HTR-8/SVneo (cell line): ENCODE measurements at regions not wholly inside any gene's neighbourhood (a gene's known extent, or its start where the extent isn't known, plus 50 kb on each side); places are given as distances from the start of the nearest gene placed in this dataset.
"Not testable (repeated sequence)": the region's sequence is repeated elsewhere in the genome, so short reads cannot be mapped to it uniquely, and the experiment has no call there.

Source experiments
- DNase-seq: peaks from one replicate; pipeline ENCODE4 v3.0.0; 2011; ENCODE audit warnings: low spot score, mixed read lengths; ENCODE audit not compliant: insufficient read length
- FAIRE-seq: peaks from 2 replicates; lab custom pipeline; 2011; peaks lifted over from hg19 to GRCh38; lab: Jason Lieb, UNC

DNA sequence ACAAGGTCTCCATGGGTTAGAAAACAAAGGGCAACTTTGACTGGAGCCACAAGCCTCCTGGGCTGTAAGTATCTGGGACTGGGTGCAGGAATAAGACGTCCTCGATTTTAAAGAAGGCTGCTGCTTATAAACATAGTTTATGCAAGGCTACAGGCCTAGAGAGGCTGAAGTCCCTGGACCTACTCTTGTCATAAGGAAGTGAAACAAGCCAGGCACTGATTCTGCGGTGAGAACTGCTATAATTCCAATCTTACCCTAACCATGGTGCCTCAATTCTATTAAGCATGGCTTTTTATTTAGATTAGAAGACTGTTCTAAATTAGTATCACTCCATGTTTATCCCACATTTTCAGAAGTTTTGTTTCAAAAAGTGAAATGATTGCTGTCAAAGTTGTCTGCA, 777.6 kb downstream of the PLOD2 start:
- DNase-seq: no peak
- no peak for FAIRE-seq

DNA sequence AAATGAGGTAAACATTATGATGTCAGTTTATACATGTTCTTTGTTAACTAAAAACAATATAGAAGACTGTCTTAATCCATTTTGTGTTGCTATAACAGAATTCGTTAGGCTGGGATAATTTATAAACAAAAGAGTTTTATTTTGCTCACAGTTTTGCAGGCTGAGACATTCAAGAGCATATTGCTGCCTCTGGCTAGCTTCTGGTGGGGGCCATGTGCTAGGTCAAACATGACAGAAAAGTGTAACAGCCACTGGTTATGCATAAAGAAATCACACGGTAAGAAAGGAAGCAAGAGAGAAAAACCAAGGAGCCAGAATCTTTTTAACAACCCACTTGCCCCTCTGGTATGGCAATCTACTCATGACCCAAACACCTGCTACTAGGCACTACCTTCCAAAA, 776.7 kb downstream of the PLOD2 start:
- FAIRE-seq: no peak

DNA sequence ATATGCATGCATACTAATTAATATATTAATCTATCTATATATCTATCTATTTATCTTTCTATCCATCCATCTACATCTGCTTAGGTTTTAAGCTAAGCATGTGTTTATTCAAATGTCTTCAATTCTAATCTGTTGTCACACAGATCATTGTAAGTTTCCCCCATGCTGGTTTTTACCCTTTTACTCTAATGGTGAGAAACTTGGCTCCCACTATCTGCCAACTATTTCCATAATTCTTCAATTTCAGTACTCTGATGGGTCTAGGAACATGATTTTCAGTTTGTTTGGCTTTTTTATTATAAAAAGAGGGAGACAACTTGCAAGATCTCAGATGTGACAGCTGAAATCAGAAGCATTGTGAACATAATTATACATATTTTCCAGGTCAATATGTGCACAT, 773.8 kb downstream of the PLOD2 start:
- FAIRE-seq (no peak), DNase-seq (no peak)

More for the DNA sequence above, 776.7 kb downstream of the PLOD2 start:
- no peak for DNase-seq

DNA sequence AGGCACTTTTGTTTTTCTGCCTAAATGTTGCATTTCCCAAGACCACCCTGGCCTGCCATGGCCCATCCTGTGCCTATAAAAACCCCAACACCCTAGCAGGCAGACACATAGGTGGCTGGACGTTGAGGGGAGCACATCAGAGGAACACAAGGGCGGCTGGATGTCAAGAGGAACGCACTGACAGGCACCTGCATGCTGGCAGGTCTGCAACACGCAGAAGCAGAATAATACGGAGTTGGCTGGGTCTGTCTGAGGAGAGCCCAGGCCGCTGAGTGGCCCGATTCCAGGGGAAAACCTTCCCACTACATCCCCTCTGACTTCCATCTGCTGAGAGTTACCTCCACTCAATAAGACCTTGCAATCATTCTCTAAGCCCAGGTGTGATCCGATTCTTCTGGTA, 765.6 kb downstream of the PLOD2 start:
- DNase-seq: no peak
- no peak for FAIRE-seq

DNA sequence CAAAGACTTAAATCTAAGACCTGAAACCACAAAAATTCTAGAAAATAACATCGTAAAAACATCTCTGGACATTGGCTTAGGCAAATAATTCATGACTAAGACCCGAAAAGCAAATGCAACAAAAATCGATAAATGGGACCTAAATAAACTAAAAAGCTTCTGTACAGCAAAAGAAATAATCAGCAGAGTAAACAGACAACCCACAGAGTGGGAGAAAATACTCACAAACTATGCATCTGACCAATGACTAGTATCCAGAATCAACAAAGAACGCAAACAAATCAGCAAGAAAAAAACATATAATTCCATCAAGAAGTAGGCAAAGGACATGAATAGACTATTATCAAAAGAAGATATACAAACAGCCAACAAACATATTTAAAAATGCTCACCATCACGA, 749.4 kb downstream of the PLOD2 start:
- DNase-seq: no peak
- FAIRE-seq: no peak

DNA sequence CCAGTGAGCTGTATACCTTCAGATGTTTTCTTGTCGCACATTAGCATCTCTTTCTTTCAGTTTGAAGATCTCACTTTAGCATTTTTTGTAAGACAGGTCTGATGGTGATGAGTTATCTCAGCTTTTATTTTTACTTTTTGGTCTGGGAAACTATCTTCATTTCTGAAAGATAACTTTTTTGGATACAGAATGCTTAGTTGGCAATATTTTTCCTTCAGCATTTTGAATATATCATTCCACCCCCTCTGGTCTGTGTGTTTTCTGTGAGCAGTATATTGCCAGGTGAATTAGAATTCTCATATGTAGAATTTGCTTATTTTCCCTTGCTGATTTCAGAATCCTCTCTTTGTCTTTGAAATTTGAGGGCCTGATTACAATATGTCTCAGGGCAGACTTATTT, 743.3 kb downstream of the PLOD2 start:
- DNase-seq (no peak), FAIRE-seq (no peak)

DNA sequence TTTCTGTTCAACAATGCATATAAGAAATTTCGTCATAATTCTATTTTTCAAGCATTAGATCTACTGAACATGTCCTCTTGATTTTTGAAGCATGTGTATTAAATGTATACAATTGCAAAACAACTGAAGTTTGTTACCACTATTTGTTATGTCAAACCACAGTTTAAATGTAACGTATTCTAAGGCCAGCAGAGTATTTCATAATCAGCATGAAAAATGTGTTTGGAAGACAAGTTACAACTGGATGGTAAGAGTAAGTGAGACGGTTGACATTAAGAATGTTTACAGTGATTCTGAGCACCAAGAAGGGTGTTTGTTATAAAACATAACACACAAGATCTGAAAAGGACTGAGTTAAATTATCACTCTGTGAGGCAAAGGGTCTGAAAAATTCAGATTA, 738.4 kb downstream of the PLOD2 start:
- FAIRE-seq (no peak), DNase-seq (no peak)

DNA sequence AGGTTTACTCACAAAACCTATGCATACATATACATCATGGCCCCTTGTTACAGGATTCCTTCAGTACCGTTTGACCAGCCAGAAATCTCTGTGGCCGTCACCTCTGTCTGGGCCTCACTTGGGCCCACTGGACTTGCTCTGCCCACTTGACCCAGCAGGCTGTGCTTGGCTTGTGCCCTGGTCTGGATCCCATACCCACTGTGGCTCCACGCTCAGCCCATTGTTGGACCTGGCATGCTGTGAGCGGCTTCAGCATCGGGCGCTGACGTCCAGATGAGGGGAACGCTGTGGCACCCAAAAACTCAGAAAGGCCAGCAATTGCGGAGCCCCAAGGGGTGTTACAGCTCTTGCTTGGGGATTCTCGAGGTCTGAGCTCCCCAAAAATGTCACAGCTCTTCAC, 733.6 kb downstream of the PLOD2 start:
- DNase-seq (no peak), FAIRE-seq (no peak)

DNA sequence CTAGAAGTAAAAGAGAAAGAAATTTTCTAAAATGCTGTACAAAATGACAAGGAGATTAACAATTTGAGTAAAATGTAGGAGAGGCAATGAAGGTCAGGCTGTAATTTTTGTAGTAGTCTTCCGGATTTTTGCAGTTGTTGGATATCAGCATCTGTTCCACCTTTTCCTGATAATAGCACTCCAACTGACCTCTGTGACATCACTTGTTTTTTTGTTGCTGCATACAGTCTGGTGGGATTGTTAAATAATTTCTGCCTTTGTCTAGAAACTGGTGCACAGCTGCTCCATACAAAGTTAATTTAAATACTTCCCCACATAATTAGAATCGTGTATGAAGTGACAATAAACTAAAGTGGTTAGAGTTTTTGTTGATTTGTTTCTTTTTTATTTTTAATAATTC, 731.4 kb downstream of the PLOD2 start:
- DNase-seq (no peak), FAIRE-seq (no peak)

DNA sequence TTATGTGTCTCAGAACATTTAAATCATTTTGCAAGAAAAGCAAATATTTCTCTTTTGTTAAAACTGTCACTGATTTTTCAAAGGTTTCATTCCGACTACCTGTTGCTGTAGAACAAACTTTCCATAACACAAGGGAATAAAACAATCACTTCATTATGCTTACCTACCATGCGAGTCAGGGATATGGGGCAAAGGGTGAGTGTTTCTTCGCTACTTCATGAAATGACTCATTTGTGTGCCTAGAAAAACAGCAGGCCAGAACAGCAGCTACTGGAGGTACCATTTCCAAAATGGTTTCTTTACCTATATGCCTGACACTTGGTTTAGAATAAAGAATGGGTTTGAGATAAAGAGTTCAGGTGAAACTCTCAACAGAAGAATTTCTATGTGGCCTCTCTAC, 712.5 kb downstream of the PLOD2 start:
- DNase-seq: no peak
- no peak for FAIRE-seq

DNA sequence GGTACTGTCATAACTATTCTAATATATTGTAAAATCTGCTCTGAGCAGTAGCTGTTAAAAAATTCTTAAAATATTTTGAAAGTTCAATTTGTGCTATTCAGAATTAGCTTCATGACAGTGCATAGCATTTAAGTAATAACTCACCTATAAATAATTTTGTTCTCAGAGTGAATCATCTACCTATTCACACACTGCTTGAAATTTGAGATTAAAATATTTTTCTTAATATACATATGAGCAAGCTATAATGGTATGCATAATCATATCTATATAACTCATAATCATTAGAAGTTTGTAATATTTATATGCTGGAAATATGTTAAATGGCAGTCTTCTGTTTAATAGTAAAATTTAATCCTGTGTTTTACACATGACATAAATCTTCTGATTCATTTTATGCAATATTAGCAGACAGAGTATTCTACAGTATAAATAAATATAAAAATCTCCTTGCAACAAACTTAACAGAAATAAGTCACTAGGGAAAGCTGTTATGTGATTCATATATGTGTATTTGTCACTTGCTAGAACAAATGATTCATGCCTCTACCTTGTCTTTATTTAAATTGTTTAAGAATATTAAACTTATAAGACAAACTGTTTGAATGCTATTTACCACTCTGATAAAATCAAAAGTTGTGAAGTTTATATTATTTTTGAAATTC, 710.8 kb downstream of the PLOD2 start:
- FAIRE-seq: no peak

DNA sequence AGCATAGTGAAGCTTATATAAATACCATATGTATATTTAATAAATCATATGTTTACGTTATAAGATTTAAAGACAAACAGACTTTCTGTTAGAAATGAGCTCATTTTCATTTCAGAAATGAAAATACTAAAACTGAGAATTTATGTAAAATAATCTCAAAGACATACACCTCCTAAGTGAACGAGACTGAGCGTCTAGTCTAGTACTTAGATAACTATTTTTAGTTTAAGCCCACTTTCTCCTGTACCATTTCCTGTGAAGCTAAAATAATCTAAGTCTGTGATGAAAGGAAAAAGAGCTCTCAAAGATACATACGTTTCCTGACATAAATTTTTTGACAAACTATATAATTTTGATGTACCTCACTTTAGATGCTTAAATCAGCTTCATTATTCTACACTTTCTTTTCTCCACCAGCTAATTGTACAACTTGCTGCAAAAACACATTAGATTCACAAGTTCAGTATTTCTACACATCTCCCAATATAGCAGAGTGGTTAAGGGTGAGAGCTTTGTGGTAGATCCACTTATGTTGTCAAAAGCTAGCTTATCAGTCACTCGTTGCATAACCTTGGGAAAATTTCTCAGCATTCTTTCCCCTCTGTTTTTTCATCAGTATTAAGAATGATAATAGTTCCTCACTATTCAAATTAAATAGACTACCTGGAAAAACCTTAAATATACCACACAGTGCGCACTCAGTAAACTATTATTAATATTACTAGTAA, 703.0 kb downstream of the PLOD2 start:
- no peak for DNase-seq
- FAIRE-seq: no peak

More for the DNA sequence above, 710.8 kb downstream of the PLOD2 start:
- no peak for DNase-seq

DNA sequence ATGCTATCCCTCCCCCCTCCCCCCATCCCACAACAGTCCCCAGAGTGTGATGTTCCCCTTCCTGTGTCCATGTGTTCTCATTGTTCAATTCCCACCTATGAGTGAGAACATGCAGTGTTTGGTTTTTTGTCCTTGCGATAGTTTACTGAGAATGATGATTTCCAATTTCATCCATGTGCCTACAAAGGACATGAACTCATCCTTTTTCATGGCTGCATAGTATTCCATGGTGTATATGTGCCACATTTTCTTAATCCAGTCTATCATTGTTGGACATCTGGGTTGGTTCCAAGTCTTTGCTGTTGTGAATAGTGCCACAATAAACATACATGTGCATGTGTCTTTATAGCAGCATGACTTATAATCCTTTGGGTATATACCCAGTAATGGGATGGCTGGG, 701.3 kb downstream of the PLOD2 start:
- DNase-seq, FAIRE-seq: not testable (repeated sequence)

DNA sequence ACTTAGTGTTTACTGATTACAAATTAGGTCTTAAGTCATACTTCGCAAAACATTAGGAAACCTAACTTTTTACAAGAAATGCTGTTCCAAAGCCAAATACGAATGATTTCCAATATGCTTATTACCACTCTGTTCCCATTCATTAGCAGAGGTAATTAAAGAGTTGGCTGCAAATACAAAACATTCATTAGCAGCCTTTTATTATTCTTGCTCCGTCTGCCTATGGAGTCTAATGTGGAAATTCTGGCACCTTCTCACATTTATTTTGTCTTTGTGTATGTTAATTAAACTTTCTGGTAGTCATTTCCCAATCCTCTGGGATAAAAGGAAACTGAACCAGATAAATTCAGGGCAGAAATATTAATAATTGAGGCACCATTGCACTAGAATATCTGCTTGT, 689.0 kb downstream of the PLOD2 start:
- DNase-seq (no peak), FAIRE-seq (no peak)

DNA sequence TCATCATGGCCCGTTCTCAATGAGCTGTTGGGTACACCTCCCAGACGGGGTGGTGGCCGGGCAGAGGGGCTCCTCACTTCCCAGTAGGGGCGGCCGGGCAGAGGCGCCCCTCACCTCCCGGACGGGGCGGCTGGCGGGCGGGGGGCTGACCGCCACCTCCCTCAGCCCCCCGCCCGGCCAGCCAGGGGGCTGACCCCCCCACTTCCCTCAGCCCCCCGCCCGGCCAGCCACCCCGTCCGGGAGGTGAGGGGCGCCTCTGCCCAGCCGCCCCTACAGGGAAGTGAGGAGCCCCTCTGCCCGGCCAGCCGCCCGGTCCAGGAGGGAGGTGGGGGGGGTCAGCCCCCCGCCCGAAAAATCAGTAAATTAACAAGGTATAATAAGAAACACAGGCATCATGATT, 678.2 kb downstream of the PLOD2 start:
- FAIRE-seq: not testable (repeated sequence)

DNA sequence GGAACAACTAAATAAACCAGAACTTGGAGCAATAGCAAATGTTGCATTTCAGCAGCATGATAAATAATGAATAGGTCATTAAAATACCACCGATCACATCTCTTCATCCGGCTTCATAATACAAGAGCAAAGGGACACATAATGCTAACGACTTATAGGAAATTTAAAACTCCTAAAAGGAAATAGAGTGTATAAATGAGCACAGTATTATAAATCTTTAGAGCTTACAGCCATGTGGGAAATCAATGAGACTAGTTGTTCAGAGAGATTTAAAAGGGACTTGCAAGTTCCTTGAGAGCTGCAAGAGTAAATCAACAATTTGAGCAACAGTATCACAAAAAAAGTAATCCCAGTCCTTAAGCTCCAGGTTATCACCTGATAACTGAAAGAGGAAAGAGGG, 677.0 kb downstream of the PLOD2 start:
- FAIRE-seq: no peak
- DNase-seq: no peak

More for the DNA sequence above, 678.2 kb downstream of the PLOD2 start:
- not testable (repeated sequence) for DNase-seq

DNA sequence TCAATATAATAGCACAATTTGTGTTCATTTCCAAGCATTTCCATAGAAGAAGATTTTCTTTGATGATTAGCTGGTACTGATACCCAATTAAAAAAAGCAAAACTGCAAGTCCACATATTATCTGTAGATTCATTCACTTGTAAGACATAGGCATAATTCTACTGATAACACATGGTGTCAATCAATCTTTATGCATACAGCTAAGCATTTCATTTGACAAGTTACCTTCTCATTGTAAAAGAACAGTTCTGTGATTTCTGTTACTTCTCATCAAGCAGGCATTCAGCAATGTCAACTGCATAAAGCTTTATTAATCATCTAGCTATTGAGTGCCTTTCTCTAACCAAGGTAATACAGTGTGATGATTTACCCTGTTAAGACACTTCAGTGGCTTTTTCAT, 672.0 kb downstream of the PLOD2 start:
- FAIRE-seq (no peak), DNase-seq (no peak)

DNA sequence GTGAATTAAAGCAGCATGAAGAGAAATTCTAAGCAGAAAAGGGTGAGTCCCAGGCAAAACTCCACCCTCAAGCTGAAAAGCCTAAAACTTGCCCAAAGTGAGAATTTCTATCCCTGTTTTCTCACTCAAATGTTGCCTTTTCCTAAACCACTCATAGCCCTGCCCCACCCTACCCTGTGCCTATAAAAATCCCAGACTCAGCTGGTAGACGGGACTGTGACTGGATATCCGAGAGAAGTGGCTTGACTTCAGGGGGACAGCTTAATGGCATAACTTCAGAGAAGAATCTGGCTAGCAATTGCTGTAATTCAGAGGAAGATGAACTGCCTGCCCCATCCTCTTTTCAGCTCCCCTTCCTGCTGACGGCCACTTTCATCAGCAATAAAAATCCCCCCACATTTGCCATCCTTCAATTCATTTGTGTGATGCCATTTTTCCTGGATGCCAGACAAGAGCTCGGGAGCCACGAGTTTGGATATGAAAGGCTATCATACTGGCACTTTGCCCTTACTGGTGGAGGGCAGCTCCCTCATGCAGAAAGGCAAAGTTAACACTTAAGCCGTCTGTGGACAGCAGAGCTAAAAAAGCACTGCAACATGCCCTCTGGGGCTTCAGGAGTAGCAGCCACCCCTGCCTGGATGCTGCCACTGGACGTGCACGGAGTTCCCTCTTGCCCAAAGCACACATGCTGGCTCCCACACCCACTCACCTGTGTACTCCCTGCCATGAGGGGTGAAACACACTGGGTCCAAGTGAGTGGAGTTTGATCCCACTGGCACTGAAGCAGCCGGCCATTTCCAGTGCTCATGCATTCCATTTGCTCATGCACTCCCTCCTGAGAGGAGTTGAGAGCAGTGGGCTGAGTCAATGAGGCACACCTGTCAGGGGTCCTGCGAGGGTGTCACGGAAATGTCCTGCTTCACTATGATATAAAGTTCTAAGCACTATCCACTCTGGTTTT, 670.6 kb downstream of the PLOD2 start:
- DNase-seq (no peak), FAIRE-seq (peak; percentile 20)

DNA sequence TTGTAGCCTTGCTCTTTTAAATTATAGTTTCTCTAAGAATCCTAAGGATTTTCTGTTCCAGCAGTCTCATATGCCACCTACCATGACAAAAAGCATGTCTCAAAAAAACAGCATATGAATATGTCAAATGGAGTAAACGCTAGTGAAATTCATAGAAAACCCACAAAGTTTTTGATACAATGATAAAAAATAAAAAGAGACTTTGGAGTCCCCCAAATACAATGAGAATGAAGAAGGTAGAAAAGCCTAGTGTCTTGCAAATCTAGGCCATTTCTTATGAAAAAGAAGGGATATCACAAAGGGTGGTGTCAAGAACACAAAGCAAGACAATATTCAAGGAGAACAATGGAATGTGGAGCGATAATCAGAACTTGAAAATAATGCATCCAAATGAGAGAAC, 668.5 kb downstream of the PLOD2 start:
- DNase-seq: no peak
- FAIRE-seq: no peak

DNA sequence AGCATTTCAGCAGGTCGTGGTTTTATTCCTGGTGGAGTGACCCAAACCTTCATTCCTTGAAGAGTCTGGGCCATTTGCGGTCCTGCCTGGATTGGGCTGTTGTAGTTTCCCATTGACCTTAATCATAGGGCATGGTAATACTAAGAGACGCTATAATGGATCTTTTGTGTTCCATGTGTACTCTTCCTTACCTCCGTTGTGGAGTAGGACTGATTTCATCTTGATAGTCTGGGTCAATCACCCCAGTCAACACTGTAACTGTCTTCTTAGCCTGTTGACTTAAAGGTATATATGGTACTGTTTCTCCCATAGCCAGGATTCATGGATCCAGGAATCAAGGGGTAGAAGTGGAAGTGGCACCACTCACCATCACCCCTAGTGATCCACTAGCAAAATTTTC, 643.6 kb downstream of the PLOD2 start:
- not testable (repeated sequence) for DNase-seq, FAIRE-seq

DNA sequence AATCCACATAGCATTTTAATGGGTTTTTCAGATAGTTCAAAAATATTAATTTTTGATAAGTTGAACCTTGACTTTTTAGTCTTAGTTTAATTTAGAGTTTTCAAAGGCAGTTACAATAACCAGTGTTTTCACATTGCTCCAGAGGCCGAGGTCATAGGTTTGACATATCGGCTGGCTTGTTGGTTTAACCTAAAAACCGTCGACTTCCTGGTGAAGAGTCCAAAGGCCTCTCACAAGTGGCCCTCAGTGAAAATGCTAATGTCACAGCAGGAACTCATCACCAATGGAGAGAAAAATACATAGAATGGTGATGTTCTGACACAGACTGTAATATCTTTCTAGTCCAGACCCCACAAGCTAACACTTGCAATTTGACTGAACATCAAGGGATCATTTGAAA, 642.3 kb downstream of the PLOD2 start:
- DNase-seq: no peak
- FAIRE-seq: no peak
